Fibroblast of the conjunctiva (primary cell): ENCODE measurements at regions not wholly inside any gene's neighbourhood (a gene's known extent, or its start where the extent isn't known, plus 50 kb on each side); places are given as distances from the start of the nearest gene placed in this dataset.
A peak's percentile ranks its signal among the peaks of the same experiment; 100 is the strongest.

Source experiments
- DNase-seq: peaks from one replicate; pipeline ENCODE4 v3.0.0-alpha.2; 2010; ENCODE audit warnings: low read depth

- peak; percentile 84 for DNase-seq
Measured at GRCh38 chr6:113564371-113565171, 292.6 kb upstream of the MARCKS start.

- no peak for DNase-seq
Measured at GRCh38 chr6:113565306-113565705, 291.8 kb upstream of the MARCKS start.

- no peak for DNase-seq
Measured at GRCh38 chr6:113570161-113570560, 287.0 kb upstream of the MARCKS start.

GRCh38 chr6:113570641-113571040, 286.5 kb upstream of the MARCKS start:
- DNase-seq: no peak

GRCh38 chr6:113574147-113574546, 283.0 kb upstream of the MARCKS start:
- no peak for DNase-seq

- DNase-seq: no peak
Measured at GRCh38 chr6:113576310-113576709, 280.8 kb upstream of the MARCKS start.

GRCh38 chr6:113578691-113579090, 278.5 kb upstream of the MARCKS start:
- no peak for DNase-seq

- no peak for DNase-seq
Measured at GRCh38 chr6:113584767-113585166, 272.4 kb upstream of the MARCKS start.

- no peak for DNase-seq
Measured at GRCh38 chr6:113585246-113585645, 271.9 kb upstream of the MARCKS start.

- no peak for DNase-seq
Measured at GRCh38 chr6:113586413-113587077, 270.6 kb upstream of the MARCKS start.

- DNase-seq: no peak
Measured at GRCh38 chr6:113587078-113587699, 270.0 kb upstream of the MARCKS start.

- DNase-seq: no peak
Measured at GRCh38 chr6:113588646-113589045, 268.5 kb upstream of the MARCKS start.

- DNase-seq: no peak
Measured at GRCh38 chr6:113591896-113592827, 265.0 kb upstream of the MARCKS start.

GRCh38 chr6:113594726-113595125, 262.4 kb upstream of the MARCKS start:
- DNase-seq: no peak

- peak; percentile 94 for DNase-seq
Measured at GRCh38 chr6:113595911-113596376, 261.2 kb upstream of the MARCKS start.

- no peak for DNase-seq
Measured at GRCh38 chr6:113596387-113597230, 260.5 kb upstream of the MARCKS start.

- peak; percentile 54 for DNase-seq
Measured at GRCh38 chr6:113597231-113597583, 259.9 kb upstream of the MARCKS start.

- no peak for DNase-seq
Measured at GRCh38 chr6:113598786-113599185, 258.4 kb upstream of the MARCKS start.

GRCh38 chr6:113599444-113599843, 257.7 kb upstream of the MARCKS start:
- DNase-seq: no peak

GRCh38 chr6:113600551-113601339, 256.4 kb upstream of the MARCKS start:
- no peak for DNase-seq
